ENCODE measurements at regions not wholly inside any gene's neighbourhood (a gene's known extent, or its start where the extent isn't known, plus 50 kb on each side); places are given as distances from the start of the nearest gene placed in this dataset.
"Not testable (repeated sequence)": the region's sequence is repeated elsewhere in the genome, so short reads cannot be mapped to it uniquely, and the experiment has no call there.

DNA sequence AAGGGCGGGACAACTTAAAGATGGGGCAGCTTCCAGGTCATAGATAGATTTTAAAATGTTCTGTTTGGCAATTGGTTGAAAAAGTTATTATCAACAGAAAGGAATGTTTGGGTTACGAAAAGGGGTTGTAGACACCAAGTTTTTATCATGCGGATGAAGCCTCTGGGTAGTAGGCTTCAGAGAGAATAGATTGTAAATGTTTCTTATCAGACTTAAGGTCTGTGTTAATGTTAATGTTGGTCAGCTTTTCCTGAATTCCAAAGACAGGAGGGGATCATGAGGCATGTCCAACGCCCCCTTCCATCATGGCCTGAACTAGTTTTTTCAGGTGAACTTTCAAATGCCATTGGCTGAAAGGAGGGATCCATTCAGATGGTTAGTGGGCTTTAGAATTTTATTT, 84.2 kb upstream of the KIF5B start:
- no peak for DNase-seq

DNA sequence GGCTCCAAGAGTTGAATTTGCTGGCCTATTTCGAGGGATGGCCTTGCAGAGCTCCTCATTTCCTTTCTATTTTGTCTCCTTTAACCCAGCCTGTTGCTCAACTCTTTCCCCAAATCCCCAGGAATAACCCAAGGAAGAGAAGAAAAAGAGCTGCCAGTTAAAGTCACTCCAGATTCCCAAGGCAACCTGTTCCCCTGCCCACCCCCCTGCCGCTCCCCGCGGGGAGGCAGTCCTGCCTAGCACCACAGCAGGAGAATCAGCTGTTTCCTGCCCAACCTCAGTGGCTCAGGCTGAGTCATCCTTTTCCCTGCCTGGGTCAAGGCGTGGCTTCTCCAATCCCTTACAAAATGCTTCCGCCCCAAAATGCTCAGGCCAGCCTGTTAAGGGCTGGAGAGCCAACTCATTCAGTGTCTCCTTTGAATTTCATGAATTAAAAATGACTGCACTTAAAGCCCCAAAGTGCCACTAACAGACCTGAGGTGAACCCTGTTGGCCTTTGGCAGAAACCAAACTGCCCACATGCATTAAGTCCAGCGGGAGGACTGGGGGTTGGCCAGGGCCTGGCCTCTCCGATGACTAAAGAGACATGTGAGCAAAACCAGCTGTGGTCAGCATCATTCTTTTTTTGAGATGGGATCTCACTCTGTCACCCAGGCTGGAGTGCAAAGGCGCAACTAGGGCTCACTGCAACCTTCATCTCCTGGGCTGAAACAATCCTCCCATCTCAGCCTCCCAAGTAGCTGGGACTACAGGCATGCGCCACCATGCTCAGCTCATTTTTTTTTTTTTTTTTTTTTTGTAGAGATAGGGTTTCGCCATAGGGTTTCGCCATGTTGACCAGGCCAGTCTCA, 83.2 kb upstream of the KIF5B start:
- DNase-seq = peak in 1 of 5 donors; percentile 60

DNA sequence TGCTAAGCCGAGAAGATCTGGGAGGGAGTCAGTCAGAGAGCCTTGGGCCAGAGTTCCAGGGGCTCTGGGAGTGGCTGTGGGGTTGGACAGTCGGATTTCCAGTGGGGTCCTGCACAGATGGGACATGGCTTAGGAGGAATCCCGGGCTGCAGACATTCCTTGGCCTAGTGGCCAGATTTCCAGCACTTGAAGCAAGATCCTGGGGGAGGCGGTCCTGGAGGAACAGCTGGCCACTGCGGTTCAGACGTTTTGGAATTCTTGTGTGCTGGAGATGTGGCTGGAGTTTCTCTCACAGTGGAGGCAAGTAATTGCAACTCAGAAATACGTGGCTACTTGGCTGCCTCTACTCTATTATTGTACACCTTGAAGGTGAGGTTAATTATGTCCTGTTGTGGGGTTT, 80.7 kb upstream of the KIF5B start:
- not testable (repeated sequence) for DNase-seq

DNA sequence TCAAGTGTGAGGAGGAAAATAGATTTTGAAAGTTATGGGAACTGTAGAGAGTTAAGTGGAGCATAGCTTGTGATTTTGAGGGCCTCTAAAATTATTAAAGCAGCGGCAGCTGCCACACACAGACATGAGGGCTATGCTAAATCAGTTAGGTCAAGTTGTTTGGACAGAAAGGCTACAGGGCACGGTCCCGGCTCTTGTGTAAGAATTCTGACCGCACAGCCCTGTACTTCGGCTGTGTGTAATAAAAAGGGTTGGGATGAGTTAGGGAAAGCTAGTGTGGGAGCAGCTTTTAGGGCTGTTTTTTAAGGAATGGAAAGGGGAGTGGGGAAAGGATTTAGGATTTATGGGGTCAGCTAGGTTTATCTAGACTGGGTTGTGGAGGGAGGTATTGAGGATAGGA, 79.6 kb upstream of the KIF5B start:
- DNase-seq = not testable (repeated sequence)

DNA sequence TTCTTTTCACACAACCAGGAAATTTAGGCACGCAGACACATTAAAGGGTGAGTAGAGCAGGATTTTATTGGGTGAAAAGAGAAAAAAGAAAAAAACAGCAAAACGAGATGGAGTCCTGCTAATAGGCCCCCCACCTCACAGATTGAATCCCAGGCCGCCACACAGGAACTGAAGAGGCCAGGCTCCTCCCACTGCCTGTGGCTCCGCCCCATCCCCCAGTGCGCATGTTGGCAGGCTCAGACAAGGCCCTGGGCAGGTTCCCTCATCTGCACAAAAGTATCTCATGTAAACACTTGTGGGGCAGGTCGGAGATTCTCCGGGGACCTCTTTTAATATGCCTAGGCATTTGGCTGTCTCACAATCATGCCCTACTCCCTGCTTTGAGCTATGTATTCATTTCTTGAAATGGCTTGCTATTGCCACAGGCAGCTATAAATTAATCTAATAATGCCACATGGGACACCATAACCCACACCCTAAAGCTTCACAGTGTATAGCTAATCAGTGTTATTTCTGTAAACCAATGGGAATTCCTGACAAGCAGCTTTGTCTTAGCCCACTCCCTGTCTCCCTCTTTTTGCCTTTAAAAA, 76.2 kb upstream of the KIF5B start:
- no peak for DNase-seq

DNA sequence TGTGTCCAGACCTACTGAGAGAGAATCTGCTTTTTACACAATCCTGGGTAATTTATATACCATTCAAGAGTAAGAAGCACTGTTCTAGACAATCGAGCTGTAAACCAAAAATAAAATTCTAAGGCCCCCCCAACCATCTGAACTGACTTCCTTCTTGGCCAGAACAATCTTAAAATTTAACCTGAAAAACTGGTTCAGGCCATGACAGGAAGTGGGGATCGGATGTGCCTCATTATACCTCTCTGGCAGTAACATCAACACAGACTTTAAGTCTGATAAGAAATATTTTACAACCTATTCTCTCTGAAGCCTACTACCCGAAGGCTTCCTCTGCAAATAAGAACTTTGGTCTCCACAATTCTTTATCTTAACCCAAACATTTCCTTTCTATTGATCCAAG, 75.2 kb upstream of the KIF5B start:
- no peak for DNase-seq

DNA sequence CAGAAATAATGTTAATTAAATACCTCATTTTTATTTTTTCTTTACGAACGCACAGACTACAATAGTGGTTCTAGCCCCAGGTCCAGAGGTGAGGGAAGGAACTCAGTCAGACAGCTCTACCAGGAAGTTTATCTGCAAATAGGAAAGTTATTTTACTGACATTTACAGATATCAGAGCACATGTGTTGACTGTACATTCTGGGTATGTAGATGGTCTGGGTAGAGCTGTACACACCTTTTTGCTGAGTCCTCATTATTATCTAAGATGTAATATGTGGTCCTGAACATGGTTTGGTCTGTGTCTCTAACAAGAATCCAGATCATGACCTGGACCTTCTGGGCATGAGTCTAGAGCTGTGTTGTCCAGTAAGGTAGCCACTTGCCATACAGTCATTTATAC, 74.6 kb upstream of the KIF5B start:
- DNase-seq = no peak

DNA sequence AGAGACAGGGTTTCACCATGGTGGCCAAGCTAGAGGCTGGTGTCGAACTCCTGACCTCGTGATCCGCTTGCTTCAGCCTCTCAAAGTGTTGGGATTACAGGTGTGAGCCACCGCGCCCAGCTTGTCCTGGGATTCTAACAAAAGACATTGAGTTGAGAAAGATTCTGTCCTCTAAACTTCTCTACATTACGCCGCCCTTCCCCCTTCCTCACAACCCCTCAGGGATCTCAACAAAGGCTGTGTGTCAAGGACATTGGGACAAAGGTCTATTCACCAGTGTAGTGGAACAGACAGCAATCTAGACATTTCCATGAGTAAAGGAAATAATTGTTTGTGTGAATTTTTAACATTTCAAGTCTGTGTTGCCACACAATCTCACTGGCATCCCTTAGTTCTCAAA, 68.8 kb upstream of the KIF5B start:
- no peak for DNase-seq

DNA sequence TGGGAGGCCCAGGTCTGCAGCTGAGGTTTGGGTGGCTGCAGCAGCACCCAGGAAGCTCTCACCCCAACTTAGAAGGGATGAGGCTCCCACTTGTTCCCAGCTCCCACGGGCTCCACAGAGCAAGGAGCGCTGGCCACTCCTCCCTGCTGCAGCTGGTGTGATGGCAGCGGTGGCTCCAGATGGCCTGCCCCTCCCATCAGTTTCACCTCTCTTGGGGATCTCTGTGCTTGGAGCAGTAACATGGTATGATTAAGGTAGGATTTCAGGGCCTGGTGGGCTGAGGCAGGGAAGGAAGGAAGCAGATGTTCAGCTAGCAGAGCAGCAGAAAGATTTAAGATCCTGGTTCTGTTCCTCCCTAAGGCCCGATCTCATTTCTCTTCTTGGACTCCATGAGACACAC, 66.8 kb upstream of the KIF5B start:
- DNase-seq = no peak

DNA sequence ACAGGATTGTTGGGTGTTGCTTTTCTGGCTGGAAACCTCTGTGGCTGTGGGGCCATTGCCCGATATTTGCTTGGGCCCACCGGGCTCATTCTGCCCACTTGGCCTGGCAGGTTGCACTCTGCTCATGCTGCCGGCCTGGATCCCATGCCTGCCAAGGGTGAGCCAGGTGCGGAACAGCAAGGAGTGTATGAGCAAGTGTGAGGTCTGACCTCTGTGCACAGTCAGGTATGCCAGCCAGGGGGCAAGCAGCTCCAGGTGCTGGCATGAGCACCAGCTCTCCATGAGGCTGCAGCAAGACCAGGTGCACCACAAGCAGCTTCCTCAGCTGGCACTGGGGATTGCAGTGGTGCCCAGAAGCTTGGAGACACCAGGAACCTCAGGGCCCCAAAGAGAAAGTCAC, 65.4 kb upstream of the KIF5B start:
- DNase-seq = no peak

DNA sequence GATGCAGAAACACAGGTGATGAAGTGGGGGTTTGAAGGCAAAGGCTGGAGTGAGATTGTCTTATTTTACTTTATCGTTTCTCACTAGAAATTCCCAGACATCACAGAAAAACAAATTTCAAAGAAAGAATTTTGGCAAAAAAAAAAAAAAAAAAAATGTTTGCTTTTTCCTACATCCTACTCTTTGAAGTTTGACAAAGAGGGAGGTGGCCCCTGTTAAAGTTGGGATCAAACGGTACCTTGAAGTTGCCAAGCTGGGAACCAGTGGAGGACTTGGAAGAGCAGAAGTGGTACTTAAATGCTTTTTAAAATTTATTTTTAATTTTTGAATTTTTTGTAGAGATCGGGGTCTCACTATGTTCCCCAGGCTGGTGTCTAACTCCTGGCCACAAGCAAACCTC, 63.9 kb upstream of the KIF5B start:
- DNase-seq = no peak

DNA sequence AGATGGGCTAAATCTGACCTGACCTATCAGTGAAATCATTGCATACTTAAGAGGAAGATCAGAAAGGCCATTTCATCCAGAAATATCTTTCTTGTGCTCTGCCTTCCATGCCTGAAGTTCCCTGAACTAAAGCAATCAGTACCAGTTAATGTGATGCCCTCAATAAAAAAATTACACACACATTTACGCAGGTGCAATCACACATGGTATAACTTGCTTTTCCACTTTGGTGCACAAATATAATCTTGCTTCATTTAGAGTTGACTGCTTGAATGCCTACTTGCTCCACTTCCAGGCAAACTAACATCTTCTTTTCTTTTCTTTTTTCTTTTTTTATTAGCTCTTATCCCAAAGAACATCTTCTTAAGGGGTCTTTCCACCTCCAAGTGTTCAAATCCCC, 58.3 kb upstream of the KIF5B start:
- DNase-seq = no peak

DNA sequence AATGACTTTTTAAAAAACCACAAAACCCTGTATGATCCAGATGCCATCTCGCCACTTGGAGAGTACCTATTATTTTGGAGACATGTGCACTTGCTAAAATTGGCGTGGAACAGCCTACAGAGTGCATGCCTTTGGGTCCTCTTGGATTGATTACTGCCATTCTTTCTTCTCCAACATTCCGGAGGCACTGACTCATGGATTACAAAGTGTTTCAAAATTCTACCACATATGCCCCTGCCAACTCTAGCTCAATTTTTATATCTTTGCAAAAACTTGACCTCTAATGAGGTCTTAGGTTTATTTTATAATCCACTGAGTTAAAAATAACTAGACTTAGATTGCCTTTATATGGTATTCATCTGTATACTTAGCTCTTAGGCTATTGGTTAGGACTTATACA, 55.8 kb upstream of the KIF5B start:
- DNase-seq = no peak

DNA sequence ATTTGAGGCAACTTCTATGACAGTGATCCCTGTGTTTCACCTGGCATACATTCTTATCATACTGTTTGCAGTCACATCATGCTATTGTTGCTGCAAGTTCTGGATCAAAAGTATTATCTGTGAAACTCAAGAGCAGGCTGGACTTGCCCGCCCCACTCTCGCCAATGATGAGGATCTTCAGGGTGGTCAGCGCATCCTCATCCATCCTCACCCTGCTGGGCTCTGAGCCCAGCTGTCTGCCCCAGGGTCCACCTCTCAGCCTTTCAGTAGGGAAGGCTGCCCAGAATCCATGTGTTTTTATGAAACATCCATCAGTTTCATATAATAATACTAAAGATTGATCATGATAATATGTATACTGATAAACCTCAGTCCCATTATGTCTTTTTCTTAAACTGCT, 55.4 kb upstream of the KIF5B start:
- no peak for DNase-seq

DNA sequence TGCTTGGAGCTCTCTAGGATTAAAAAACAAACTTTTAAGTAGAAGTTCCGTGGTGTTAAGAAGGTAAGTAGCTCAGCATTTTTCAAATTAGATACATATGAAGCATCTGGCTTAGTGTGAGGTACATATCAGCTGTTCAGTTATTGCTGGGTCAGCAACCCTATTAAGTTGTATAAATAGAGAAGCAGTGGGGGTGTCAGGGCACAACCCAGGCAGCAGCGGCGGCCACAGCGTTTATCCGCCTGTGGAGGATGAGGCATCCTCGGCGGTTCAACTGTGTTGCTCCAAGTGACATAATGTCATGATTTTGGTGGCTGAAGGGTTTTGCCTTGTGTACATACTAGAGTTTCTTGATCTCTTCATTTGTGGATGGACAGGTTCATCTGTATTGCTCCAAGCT, 54.6 kb upstream of the KIF5B start:
- no peak for DNase-seq

DNA sequence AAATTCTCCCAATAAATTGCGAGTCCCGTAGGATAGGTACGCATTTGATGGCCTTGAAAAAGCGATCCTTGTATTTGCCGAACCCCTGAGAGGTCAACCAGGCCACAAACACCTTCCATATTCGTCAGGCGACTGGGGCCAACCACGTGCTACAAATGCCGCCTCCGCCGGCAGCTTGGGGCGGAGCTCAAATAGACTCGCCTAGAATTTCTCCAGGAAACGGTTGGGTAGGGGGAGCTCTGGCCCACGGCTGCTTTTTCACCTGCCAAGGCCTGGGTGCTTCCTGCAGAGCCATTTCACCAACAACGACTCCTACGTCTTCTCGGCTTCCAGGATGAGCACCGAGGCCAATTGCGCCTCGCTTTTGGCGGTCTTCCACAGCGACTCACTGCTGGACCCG, 53.4 kb upstream of the KIF5B start:
- DNase-seq = no peak

All from T-helper 1 cell (primary cell).